GM06990 (cell line): ENCODE measurements at regions not wholly inside any gene's neighbourhood (a gene's known extent, or its start where the extent isn't known, plus 50 kb on each side); places are given as distances from the start of the nearest gene placed in this dataset.

Experiments used
- DNase-seq: peaks from one replicate; pipeline ENCODE4 v3.0.0-alpha.2; 2011; ENCODE audit not compliant: insufficient read length; ENCODE audit errors: extremely low read depth
- H3K27me3 ChIP-seq: replicated peaks from 2 replicates; pipeline ENCODE4 v1.6.0; 2011; ENCODE audit warnings: low read length; ENCODE audit not compliant: control insufficient read depth, insufficient read depth
- H3K36me3 ChIP-seq: 2 replicates; pipeline ENCODE4 v1.5.1; 2011; ENCODE audit warnings: low read length; ENCODE audit not compliant: control insufficient read depth, insufficient read depth
- H3K4me3 ChIP-seq: replicated peaks from 2 replicates; pipeline ENCODE4 v1.5.1; 2011; ENCODE audit warnings: low read depth, mild to moderate bottlenecking, control low read depth, low read length
- CTCF ChIP-seq: IDR thresholded peaks from 2 replicates; pipeline ENCODE4 v1.5.1; 2011; ENCODE audit warnings: low read length, control low read depth, mild to moderate bottlenecking, inconsistent platforms; ENCODE audit not compliant: insufficient read depth, poor library complexity, severe bottlenecking

GRCh38 chr12:19867970-19868369 is 428.7 kb downstream of the AEBP2 start:
- H3K4me3 ChIP-seq: no peak overlapping the region
- no peaks in the 10 kb centered on the region for H3K36me3 ChIP-seq
- DNase-seq: no peak
- no peak for TF ChIP-seq CTCF
- no peaks in the 10 kb centered on the region for H3K27me3 ChIP-seq

GRCh38 chr12:19869413-19869812 is 430.1 kb downstream of the AEBP2 start:
- Histone ChIP-seq H3K27me3 (no peaks in the 10 kb centered on the region), H3K4me3 (no peak overlapping the region), H3K36me3 (no peaks in the 10 kb centered on the region)
- TF ChIP-seq CTCF: no peak
- DNase-seq: no peak

DNA sequence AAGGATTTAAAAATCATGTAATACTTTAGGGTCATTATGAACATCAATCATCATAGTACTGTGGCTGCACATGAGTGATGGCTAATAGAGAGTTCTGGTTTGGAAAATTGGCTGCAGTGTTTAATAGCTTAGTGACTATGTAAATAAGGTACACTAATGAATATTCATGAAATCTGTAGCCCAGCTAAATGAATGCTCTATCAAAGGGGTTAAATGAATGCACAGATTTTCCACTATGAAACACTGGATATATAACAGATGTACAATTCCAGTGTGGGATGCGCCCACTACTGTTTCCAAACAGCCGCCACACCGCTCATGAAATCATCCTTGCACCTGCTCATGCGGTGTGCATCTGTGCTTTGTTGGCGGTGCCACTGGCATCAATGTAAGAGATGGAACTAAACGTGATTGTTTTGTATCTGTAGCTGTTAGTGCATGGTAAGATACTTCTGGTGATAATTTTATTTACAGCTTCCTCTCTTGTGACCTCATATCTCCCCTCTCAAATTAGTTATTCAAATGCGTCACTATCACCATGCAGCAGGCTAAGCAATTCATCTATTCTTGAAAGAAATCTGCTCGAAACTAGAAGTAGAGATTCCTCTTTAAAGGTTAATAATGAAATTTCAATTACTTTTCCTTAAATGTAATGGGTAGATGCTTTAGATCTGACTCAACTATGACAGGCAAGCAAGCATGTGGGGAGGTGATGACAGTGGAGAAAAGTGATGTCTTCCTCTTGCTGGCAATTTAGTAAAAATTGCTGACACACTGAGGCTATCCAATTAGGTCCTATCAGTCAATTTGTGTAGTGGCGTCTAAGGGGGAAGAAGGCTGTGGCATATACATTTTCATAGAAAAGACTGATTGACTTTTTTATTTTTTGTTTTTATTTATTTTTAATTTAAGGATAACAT is 433.6 kb downstream of the AEBP2 start:
- Histone ChIP-seq H3K27me3 (no peaks in the 10 kb centered on the region), H3K36me3 (no peaks in the 10 kb centered on the region), H3K4me3 (no peak overlapping the region)
- DNase-seq: no peak
- TF ChIP-seq CTCF: no peak

DNA sequence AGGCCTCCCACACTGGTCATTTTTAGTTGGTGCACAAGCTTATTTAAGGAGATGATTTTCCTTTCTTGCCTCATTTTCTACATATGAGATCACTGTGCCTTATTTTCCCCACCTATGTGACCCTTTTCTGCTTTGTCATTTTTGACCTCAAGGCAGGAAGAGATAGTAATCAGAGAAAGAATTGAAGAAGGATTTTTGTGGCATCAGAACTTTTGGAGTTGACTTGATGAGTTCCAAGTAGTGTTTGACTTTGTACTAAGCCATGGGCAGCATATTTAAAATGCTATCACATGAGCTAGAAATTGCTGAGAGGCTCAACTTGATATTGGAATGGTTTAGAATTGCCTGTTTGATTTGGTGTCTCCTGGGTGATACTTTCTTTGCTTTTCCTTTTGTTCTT is 440.8 kb downstream of the AEBP2 start:
- DNase-seq: no peak
- no peak for TF ChIP-seq CTCF
- no peaks in the 10 kb centered on the region for H3K36me3 ChIP-seq
- H3K27me3 ChIP-seq: no peaks in the 10 kb centered on the region
- no peak overlapping the region for H3K4me3 ChIP-seq

- Histone ChIP-seq H3K36me3 (no peaks in the 10 kb centered on the region), H3K27me3 (no peaks in the 10 kb centered on the region), H3K4me3 (no peak overlapping the region)
- TF ChIP-seq CTCF: no peak
- DNase-seq: no peak
These were observed 441.4 kb downstream of the AEBP2 start for GRCh38 chr12:19880721-19881120.
